Neural progenitor cell (in vitro differentiated cells): ENCODE measurements at regions not wholly inside any gene's neighbourhood (a gene's known extent, or its start where the extent isn't known, plus 50 kb on each side); places are given as distances from the start of the nearest gene placed in this dataset.

ENCODE experiments used
- EZH2phosphoT487 ChIP-seq: fragments of 200-600 bp; sonication (generic); IDR thresholded peaks from 2 replicates; pipeline ENCODE4 v1.6.1; 2017; ENCODE audit warnings: antibody characterized with exemption
- TF ChIP-seq, protein P1 (sequence below): fragments of 200-600 bp; sonication (generic); IDR thresholded peaks from 2 replicates; pipeline ENCODE4 v1.5.1; 2017; ENCODE audit warnings: antibody characterized with exemption, mild to moderate bottlenecking

DNA sequence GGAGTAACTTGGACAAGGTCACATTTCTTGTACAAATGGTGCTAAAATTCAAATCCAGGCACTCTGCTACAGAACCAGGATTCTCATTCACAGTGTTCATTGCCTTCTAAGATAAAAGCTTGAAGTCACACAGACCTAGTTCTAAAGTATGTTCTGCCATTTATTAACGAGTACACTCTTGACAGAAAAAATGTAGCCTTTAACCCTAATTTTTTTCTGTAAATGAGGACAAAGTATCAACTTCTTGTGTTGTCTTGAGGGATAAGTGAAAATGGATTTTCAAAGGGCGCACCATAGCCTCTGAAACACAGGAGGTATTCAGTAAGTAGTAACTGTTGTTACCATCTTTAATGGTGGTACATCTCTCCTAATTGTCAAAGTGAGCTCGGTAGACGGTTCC lies 379.8 kb upstream of the FLRT2 start:
- TF ChIP-seq, protein P1, sequence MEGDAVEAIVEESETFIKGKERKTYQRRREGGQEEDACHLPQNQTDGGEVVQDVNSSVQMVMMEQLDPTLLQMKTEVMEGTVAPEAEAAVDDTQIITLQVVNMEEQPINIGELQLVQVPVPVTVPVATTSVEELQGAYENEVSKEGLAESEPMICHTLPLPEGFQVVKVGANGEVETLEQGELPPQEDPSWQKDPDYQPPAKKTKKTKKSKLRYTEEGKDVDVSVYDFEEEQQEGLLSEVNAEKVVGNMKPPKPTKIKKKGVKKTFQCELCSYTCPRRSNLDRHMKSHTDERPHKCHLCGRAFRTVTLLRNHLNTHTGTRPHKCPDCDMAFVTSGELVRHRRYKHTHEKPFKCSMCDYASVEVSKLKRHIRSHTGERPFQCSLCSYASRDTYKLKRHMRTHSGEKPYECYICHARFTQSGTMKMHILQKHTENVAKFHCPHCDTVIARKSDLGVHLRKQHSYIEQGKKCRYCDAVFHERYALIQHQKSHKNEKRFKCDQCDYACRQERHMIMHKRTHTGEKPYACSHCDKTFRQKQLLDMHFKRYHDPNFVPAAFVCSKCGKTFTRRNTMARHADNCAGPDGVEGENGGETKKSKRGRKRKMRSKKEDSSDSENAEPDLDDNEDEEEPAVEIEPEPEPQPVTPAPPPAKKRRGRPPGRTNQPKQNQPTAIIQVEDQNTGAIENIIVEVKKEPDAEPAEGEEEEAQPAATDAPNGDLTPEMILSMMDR = no peak
- no peak for TF ChIP-seq EZH2phosphoT487
